Panc1 (cell line): ENCODE measurements at regions not wholly inside any gene's neighbourhood (a gene's known extent, or its start where the extent isn't known, plus 50 kb on each side); places are given as distances from the start of the nearest gene placed in this dataset.
A peak's percentile ranks its signal among the peaks of the same experiment; 100 is the strongest.

Experiments
- ATAC-seq: fragments of 200-7000 bp; cut with Tn5 transposase; 2 replicates; pipeline ENCODE4 v1.9.1; 2020; ENCODE audit warnings: mild to moderate bottlenecking, moderate library complexity
- BruUV-seq: library from RNA; stranded (reverse); fragments of 400-500 nt; replicated peaks from 2 replicates; lab custom pipeline; 2021; lab: Mats Ljungman, UMichigan
- CTCF ChIA-PET: fragments of 300-600 bp; sonication (Branson Sonifier 250); formaldehyde crosslinking; loops from one replicate; lab custom pipeline; 2022; ENCODE audit warnings: antibody characterized with exemption; lab: Charles Lee
- POLR2A ChIA-PET: fragments of 300-600 bp; sonication (Branson Sonifier 250); formaldehyde crosslinking; loops from one replicate; lab custom pipeline; 2022; ENCODE audit warnings: antibody characterized with exemption; lab: Charles Lee
- DNase-seq: peaks from one replicate; pipeline ENCODE4 v3.0.0-alpha.2; 2010; ENCODE audit warnings: low read depth, low spot score
- H3K27ac ChIP-seq: 2 replicates; pipeline ENCODE4 v1.5.1; 2011; ENCODE audit warnings: mild to moderate bottlenecking, low read length, inconsistent platforms
- H3K27me3 ChIP-seq: fragments of 200-500 bp; sonication (Bioruptor generic); 2 replicates; pipeline ENCODE4 v1.6.0; 2014; ENCODE audit warnings: low read length, inconsistent platforms; ENCODE audit not compliant: control insufficient read depth, insufficient read depth
- H3K36me3 ChIP-seq: fragments of 200-500 bp; sonication (Bioruptor generic); 2 replicates; pipeline ENCODE4 v1.5.1; 2014; ENCODE audit warnings: inconsistent platforms, mild to moderate bottlenecking, low read length, moderate library complexity; ENCODE audit not compliant: control insufficient read depth, insufficient read depth
- H3K4me1 ChIP-seq: 2 replicates; pipeline ENCODE4 v1.5.1; 2011; ENCODE audit warnings: inconsistent platforms, mild to moderate bottlenecking, low read length, moderate library complexity; ENCODE audit not compliant: control insufficient read depth, insufficient read depth
- H3K4me3 ChIP-seq, 2 experiments: 2 replicates each; pipeline ENCODE4 v1.5.1; 2011 to 2012; ENCODE audit warnings: low read depth in 2 of 2, low read length in 2 of 2, mild to moderate bottlenecking in 2 of 2, inconsistent platforms in 1 of 2, moderate library complexity in 1 of 2
- H3K9me3 ChIP-seq: fragments of 200-500 bp; sonication (Bioruptor generic); 2 replicates; pipeline ENCODE4 v1.5.1; 2014; ENCODE audit warnings: low read depth, mild to moderate bottlenecking, inconsistent platforms, low read length, moderate library complexity; ENCODE audit not compliant: control insufficient read depth, insufficient read depth
- POLR2AphosphoS5 ChIP-seq: IDR thresholded peaks from 2 replicates; pipeline ENCODE4 v1.6.1; 2012; ENCODE audit warnings: mild to moderate bottlenecking, low read depth, low read length, moderate library complexity
- SIN3A ChIP-seq: IDR thresholded peaks from 2 replicates; pipeline ENCODE4 v1.6.1; 2012; ENCODE audit warnings: low read depth, mild to moderate bottlenecking, low read length, moderate library complexity, borderline replicate concordance; ENCODE audit not compliant: insufficient read depth
- TCF7L2 ChIP-seq: IDR thresholded peaks from 2 replicates; pipeline ENCODE4 v1.6.1; 2011; ENCODE audit warnings: mild to moderate bottlenecking, low read depth, low read length, inconsistent platforms
- in situ Hi-C: cut with HindIII; loops from 2 replicates; pipeline ENCODE4 v1.10.0; 2016; ENCODE audit warnings: low sequenced_read_pairs, low pct_unique_long_range_greater_than_20kb
- intact Hi-C: fragments of 100-400 bp; cut with micrococcal nuclease; formaldehyde crosslinking; loops from one replicate; pipeline ENCODE4 v1.10.0; 2022; ENCODE audit not compliant: unreplicated experiment
- TF ChIP-seq, protein P1 (sequence below): fragments of 450-650 bp; IDR thresholded peaks from 2 replicates; pipeline ENCODE4 v1.5.1; 2017; ENCODE audit warnings: mild to moderate bottlenecking
- TF ChIP-seq, protein P2 (sequence below), 2 experiments: IDR thresholded peaks; 2 replicates each; pipeline ENCODE4 v1.6.1; 2011 to 2012; ENCODE audit warnings: low read depth in 2 of 2, control low read depth in 1 of 2, low read length in 1 of 2, mild to moderate bottlenecking in 1 of 2, moderate library complexity in 1 of 2; ENCODE audit not compliant: insufficient read depth in 1 of 2

GRCh38 chr2:223697892-223698645 lies 95.9 kb upstream of the SCG2 start:
- BruUV-seq: no TSS peak
- H3K9me3 ChIP-seq: peaks cover 12% of the 10 kb centered on the region; the same call in 1 of the 2 replicates
- in situ Hi-C loops: no loop called here
- CTCF ChIA-PET: no interaction called here
- no peak for ATAC-seq
- peak overlapping the region; percentile 64 for H3K27ac ChIP-seq
- peaks cover 7% of the 10 kb centered on the region; the same call in 1 of the 2 replicates for H3K4me1 ChIP-seq
- DNase-seq: no peak
- POLR2A ChIA-PET: no interaction called here
- no peaks in the 10 kb centered on the region for H3K36me3 ChIP-seq
- no peak overlapping the region for H3K4me3 ChIP-seq
- no peaks in the 10 kb centered on the region for H3K27me3 ChIP-seq
- intact Hi-C loops: no loop called here
- TF ChIP-seq, protein P1, sequence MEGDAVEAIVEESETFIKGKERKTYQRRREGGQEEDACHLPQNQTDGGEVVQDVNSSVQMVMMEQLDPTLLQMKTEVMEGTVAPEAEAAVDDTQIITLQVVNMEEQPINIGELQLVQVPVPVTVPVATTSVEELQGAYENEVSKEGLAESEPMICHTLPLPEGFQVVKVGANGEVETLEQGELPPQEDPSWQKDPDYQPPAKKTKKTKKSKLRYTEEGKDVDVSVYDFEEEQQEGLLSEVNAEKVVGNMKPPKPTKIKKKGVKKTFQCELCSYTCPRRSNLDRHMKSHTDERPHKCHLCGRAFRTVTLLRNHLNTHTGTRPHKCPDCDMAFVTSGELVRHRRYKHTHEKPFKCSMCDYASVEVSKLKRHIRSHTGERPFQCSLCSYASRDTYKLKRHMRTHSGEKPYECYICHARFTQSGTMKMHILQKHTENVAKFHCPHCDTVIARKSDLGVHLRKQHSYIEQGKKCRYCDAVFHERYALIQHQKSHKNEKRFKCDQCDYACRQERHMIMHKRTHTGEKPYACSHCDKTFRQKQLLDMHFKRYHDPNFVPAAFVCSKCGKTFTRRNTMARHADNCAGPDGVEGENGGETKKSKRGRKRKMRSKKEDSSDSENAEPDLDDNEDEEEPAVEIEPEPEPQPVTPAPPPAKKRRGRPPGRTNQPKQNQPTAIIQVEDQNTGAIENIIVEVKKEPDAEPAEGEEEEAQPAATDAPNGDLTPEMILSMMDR: no peak

DNA sequence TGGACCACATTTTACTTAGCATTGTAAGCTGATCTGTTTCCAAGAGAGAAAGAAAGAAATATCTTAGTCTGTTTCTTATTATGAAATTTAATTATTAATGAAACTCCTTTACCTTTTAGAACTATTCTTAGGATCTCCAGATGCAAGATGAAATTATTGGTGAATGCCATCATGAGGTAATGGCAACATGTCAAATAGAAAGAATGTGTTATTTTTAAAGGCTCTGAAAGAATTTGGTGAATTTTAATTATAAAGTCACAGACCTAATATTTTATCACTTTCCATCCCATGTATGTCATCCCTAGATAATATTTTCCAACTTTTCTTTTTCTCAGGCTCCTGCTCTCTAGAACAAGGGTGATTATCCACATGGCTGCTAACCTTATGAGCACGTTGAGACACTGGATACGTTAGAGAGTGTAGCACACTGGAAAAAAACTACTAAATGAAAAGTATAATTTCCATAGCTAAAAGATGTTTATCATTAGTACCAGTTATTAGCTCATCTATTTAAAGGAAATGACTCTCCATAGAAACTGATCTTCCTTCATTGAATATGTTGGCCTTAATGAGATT lies 95.2 kb upstream of the SCG2 start:
- Histone ChIP-seq H3K27ac (peak overlapping the region; percentile 64), H3K36me3 (no peaks in the 10 kb centered on the region), H3K9me3 (peaks cover 12% of the 10 kb centered on the region; the same call in 1 of the 2 replicates), H3K27me3 (no peaks in the 10 kb centered on the region), H3K4me3 (no peak overlapping the region), H3K4me1 (peaks cover 7% of the 10 kb centered on the region; the same call in 1 of the 2 replicates)
- CTCF ChIA-PET: no interaction called here
- POLR2A ChIA-PET: no interaction called here
- TF ChIP-seq, protein P1: no peak
- TF ChIP-seq TCF7L2 (no peak), POLR2AphosphoS5 (no peak), SIN3A (no peak)
- TF ChIP-seq, protein P2, sequence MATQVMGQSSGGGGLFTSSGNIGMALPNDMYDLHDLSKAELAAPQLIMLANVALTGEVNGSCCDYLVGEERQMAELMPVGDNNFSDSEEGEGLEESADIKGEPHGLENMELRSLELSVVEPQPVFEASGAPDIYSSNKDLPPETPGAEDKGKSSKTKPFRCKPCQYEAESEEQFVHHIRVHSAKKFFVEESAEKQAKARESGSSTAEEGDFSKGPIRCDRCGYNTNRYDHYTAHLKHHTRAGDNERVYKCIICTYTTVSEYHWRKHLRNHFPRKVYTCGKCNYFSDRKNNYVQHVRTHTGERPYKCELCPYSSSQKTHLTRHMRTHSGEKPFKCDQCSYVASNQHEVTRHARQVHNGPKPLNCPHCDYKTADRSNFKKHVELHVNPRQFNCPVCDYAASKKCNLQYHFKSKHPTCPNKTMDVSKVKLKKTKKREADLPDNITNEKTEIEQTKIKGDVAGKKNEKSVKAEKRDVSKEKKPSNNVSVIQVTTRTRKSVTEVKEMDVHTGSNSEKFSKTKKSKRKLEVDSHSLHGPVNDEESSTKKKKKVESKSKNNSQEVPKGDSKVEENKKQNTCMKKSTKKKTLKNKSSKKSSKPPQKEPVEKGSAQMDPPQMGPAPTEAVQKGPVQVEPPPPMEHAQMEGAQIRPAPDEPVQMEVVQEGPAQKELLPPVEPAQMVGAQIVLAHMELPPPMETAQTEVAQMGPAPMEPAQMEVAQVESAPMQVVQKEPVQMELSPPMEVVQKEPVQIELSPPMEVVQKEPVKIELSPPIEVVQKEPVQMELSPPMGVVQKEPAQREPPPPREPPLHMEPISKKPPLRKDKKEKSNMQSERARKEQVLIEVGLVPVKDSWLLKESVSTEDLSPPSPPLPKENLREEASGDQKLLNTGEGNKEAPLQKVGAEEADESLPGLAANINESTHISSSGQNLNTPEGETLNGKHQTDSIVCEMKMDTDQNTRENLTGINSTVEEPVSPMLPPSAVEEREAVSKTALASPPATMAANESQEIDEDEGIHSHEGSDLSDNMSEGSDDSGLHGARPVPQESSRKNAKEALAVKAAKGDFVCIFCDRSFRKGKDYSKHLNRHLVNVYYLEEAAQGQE (IDR thresholded peaks at IDR 0.05; ENCODE audit: insufficient read depth in 1 of 2, low read depth in 2 of 2, low read length in 1 of 2): no peak
- BruUV-seq: no TSS peak
- intact Hi-C loops: no loop called here
- in situ Hi-C loops: no loop called here
- DNase-seq: no peak
- ATAC-seq: no peak
